Common myeloid progenitor, CD34-positive (primary cell): ENCODE measurements at regions not wholly inside any gene's neighbourhood (a gene's known extent, or its start where the extent isn't known, plus 50 kb on each side); places are given as distances from the start of the nearest gene placed in this dataset.

Experiments used
- CTCF ChIA-PET: fragments of 350-600 bp; sonication (Branson Sonifier 250); formaldehyde crosslinking; loops from one replicate; lab custom pipeline; 2021; ENCODE audit warnings: antibody characterized with exemption; lab: Charles Lee
- POLR2A ChIA-PET: fragments of 350-600 bp; sonication (Branson Sonifier 250); formaldehyde crosslinking; loops from one replicate; lab custom pipeline; 2021; ENCODE audit warnings: antibody characterized with exemption; lab: Charles Lee
- DNase-seq, 3 donors: peaks; one replicate each; pipeline versions ENCODE4 v3.0.0 to v3.0.0-alpha.2; 2013
- H3K27ac ChIP-seq, 2 experiments: 1 replicate in 1 of 2; 2 replicates in 1 of 2; pipeline ENCODE4 v1.7.0; 2013; ENCODE audit warnings: inconsistent platforms in 2 of 2, low read length in 2 of 2, mild to moderate bottlenecking in 2 of 2, low read depth in 1 of 2, moderate library complexity in 1 of 2; ENCODE audit not compliant: severe bottlenecking in 2 of 2, insufficient read depth in 1 of 2, poor library complexity in 1 of 2
- H3K27me3 ChIP-seq, 5 experiments: replicated peaks in 2 of 5; 1 replicate in 3 of 5; 2 replicates in 2 of 5; pipeline versions ENCODE4 v1.6.1 to v1.7.0; 2013; ENCODE audit warnings: low read length in 4 of 5, mild to moderate bottlenecking in 2 of 5, moderate library complexity in 2 of 5, inconsistent platforms in 1 of 5; ENCODE audit not compliant: insufficient read depth in 5 of 5, control insufficient read depth in 4 of 5
- H3K36me3 ChIP-seq, 4 experiments: 1 replicate in 2 of 4; 2 replicates in 2 of 4; pipeline versions ENCODE4 v1.6.1 to v1.7.0; 2013; ENCODE audit warnings: low read length in 3 of 4, control low read depth in 1 of 4, mild to moderate bottlenecking in 1 of 4; ENCODE audit not compliant: control insufficient read depth in 4 of 4, insufficient read depth in 4 of 4
- H3K4me1 ChIP-seq, 4 experiments: 1 replicate in 3 of 4; 2 replicates in 1 of 4; pipeline versions ENCODE4 v1.6.1 to v1.7.1; 2013; ENCODE audit warnings: low read length in 3 of 4, mild to moderate bottlenecking in 3 of 4, control low read depth in 1 of 4, inconsistent platforms in 1 of 4, moderate library complexity in 1 of 4; ENCODE audit not compliant: control insufficient read depth in 4 of 4, insufficient read depth in 4 of 4; ENCODE audit errors: control extremely low read depth in 1 of 4
- H3K4me3 ChIP-seq, 7 experiments: 1 replicate in 4 of 7; 2 replicates in 3 of 7; pipeline versions ENCODE4 v1.5.1 to v1.7.0; 2013; ENCODE audit warnings: mild to moderate bottlenecking in 7 of 7, low read length in 6 of 7, moderate library complexity in 6 of 7, inconsistent platforms in 2 of 7, low read depth in 2 of 7, control low read depth in 1 of 7; ENCODE audit not compliant: insufficient read depth in 4 of 7, control insufficient read depth in 1 of 7; ENCODE audit errors: extremely low read depth in 1 of 7
- H3K9me3 ChIP-seq, 5 experiments: 1 replicate in 4 of 5; 2 replicates in 1 of 5; pipeline versions ENCODE4 v1.6.1 to v1.7.1; 2013; ENCODE audit warnings: low read length in 4 of 5, mild to moderate bottlenecking in 2 of 5, inconsistent platforms in 1 of 5, low read depth in 1 of 5, moderate library complexity in 1 of 5; ENCODE audit not compliant: control insufficient read depth in 4 of 5, insufficient read depth in 2 of 5; ENCODE audit errors: control extremely low read depth in 1 of 5
- WGBS: methylation state at CpG from one replicate; pipeline ENCODE4 v1.1.5; 2013; ENCODE audit not compliant: insufficient coverage; 5-methylcytosine and 5-hydroxymethylcytosine counted together

- Histone ChIP-seq H3K9me3 (no peaks in the 10 kb centered on the region), H3K36me3 (no peaks in the 10 kb centered on the region), H3K27me3 (no peaks in the 10 kb centered on the region), H3K27ac (no peak overlapping the region), H3K4me1 (no peaks in the 10 kb centered on the region), H3K4me3 (no peak overlapping the region)
- no peak for DNase-seq
- ChIA-PET POLR2A (no interaction called here), CTCF (no interaction called here)
- 100% methylated on average over 1 of the region's 2 CpGs for WGBS
Measured at GRCh38 chr4:132312521-132312920, 836.6 kb upstream of the PCDH10 start.

- Histone ChIP-seq H3K36me3 (no peaks in the 10 kb centered on the region), H3K27me3 (no peaks in the 10 kb centered on the region), H3K9me3 (no peaks in the 10 kb centered on the region), H3K27ac (no peak overlapping the region), H3K4me1 (no peaks in the 10 kb centered on the region), H3K4me3 (no peak overlapping the region)
- DNase-seq = no peak
- CTCF ChIA-PET = no interaction called here
- 100% methylated on average over 4 of the region's 7 CpGs for WGBS
- POLR2A ChIA-PET = no interaction called here
Measured at GRCh38 chr4:132313852-132314251, 835.2 kb upstream of the PCDH10 start.

GRCh38 chr4:132316738-132317137 lies 832.4 kb upstream of the PCDH10 start:
- H3K4me3 ChIP-seq = no peak overlapping the region
- no peak for DNase-seq
- ChIA-PET POLR2A (no interaction called here), CTCF (no interaction called here)
- H3K27ac ChIP-seq = no peak overlapping the region
- no peaks in the 10 kb centered on the region for H3K9me3 ChIP-seq
- H3K36me3 ChIP-seq = no peaks in the 10 kb centered on the region
- H3K4me1 ChIP-seq = no peaks in the 10 kb centered on the region
- 100% methylated on average over 1 of the region's 2 CpGs for WGBS
- H3K27me3 ChIP-seq = no peaks in the 10 kb centered on the region

GRCh38 chr4:132317923-132318322 lies 831.2 kb upstream of the PCDH10 start:
- Histone ChIP-seq H3K4me1 (no peaks in the 10 kb centered on the region), H3K4me3 (no peak overlapping the region), H3K9me3 (no peaks in the 10 kb centered on the region), H3K27me3 (no peaks in the 10 kb centered on the region), H3K27ac (no peak overlapping the region), H3K36me3 (no peaks in the 10 kb centered on the region)
- ChIA-PET POLR2A (no interaction called here), CTCF (no interaction called here)
- no CpG with 5 or more reads among the region's 2 CpGs for WGBS
- no peak for DNase-seq

- WGBS = no CpG with 5 or more reads among the region's 1 CpG
- Histone ChIP-seq H3K9me3 (no peaks in the 10 kb centered on the region), H3K36me3 (no peaks in the 10 kb centered on the region), H3K27me3 (no peaks in the 10 kb centered on the region), H3K4me3 (no peak overlapping the region), H3K4me1 (no peaks in the 10 kb centered on the region), H3K27ac (no peak overlapping the region)
- ChIA-PET CTCF (no interaction called here), POLR2A (no interaction called here)
- DNase-seq = no peak
Measured at GRCh38 chr4:132328761-132329160, 820.3 kb upstream of the PCDH10 start.

- Histone ChIP-seq H3K4me3 (no peak overlapping the region), H3K9me3 (no peaks in the 10 kb centered on the region), H3K27me3 (no peaks in the 10 kb centered on the region), H3K27ac (no peak overlapping the region), H3K36me3 (no peaks in the 10 kb centered on the region), H3K4me1 (no peaks in the 10 kb centered on the region)
- WGBS = 100% methylated on average over 1 of the region's 2 CpGs
- DNase-seq = no peak
- POLR2A ChIA-PET = no interaction called here
- CTCF ChIA-PET = no interaction called here
Measured at GRCh38 chr4:132330994-132331393, 818.1 kb upstream of the PCDH10 start.

GRCh38 chr4:132332932-132333723 lies 816.0 kb upstream of the PCDH10 start:
- 89% methylated on average over 1 of the region's 1 CpG for WGBS
- ChIA-PET POLR2A (no interaction called here), CTCF (no interaction called here)
- no peaks in the 10 kb centered on the region for H3K27me3 ChIP-seq
- no peaks in the 10 kb centered on the region for H3K36me3 ChIP-seq
- DNase-seq = no peak
- no peaks in the 10 kb centered on the region for H3K9me3 ChIP-seq
- no peaks in the 10 kb centered on the region for H3K4me1 ChIP-seq
- no peak overlapping the region for H3K27ac ChIP-seq
- H3K4me3 ChIP-seq = no peak overlapping the region
